ENCODE measurements at regions not wholly inside any gene's neighbourhood (a gene's known extent, or its start where the extent isn't known, plus 50 kb on each side); places are given as distances from the start of the nearest gene placed in this dataset.

- no peak overlapping the region for H3K4me2 ChIP-seq
- H3K4me3 ChIP-seq (ENCODE audit: low read depth in 2 of 2, low read length in 1 of 2), result no peak overlapping the region
- H3K27ac ChIP-seq (ENCODE audit: low read depth in 2 of 2, low read length in 1 of 2), result no peak overlapping the region
- H4K20me1 ChIP-seq (ENCODE audit: insufficient read depth), result no peaks in the 10 kb centered on the region
- ChIA-PET CTCF (interaction anchor here (0.9 to 1.4 kb wide), 4 partner anchors 9 to 15 kb away, joined by 3 to 5 read pairs (median 4); no protein-coding TSS in a partner anchor), POLR2A (no interaction called here)
- no peaks in the 10 kb centered on the region for H3K36me3 ChIP-seq (replicated peaks in 1 of 2; ENCODE audit: control insufficient read depth in 1 of 2, insufficient read depth in 2 of 2, low read length in 1 of 2)
- no peak overlapping the region for H2AFZ ChIP-seq (ENCODE audit: low read depth)
- TF ChIP-seq MAX (IDR thresholded peaks at IDR 0.05; ENCODE audit: low read depth) (no peak), RAD21 (IDR thresholded peaks at IDR 0.05; ENCODE audit: low read length) (no peak; the same call in 1 of the 2 replicates), RFX5 (IDR thresholded peaks at IDR 0.05; ENCODE audit: low read length) (no peak)
- H3K9me3 ChIP-seq, result no peaks in the 10 kb centered on the region
- DNase-seq, result no peak
- no peaks in the 10 kb centered on the region for H3F3A ChIP-seq (replicated peaks; ENCODE audit: insufficient read depth)
- no peaks in the 10 kb centered on the region for H3K27me3 ChIP-seq (ENCODE audit: insufficient read depth)
- no peaks in the 10 kb centered on the region; a peak in 1 of 4 replicates for H3K4me1 ChIP-seq (ENCODE audit: control insufficient read depth in 1 of 2, insufficient read depth in 2 of 2, low read depth in 1 of 2, low read length in 1 of 2)
- WGBS (ENCODE audit: low lambda C conversion rate), result 73% methylated on average over 3 of the region's 3 CpGs
- H3K9me2 ChIP-seq, result no peaks in the 10 kb centered on the region
- H3K79me2 ChIP-seq (ENCODE audit: insufficient read depth), result no peaks in the 10 kb centered on the region
- no peak overlapping the region for H3K9ac ChIP-seq
These were observed 445.0 kb downstream of the XIRP2 start for GRCh38 chr2:167333245-167333644.

- no peak overlapping the region for H3K4me3 ChIP-seq (ENCODE audit: low read depth in 2 of 2, low read length in 1 of 2)
- no peak overlapping the region for H2AFZ ChIP-seq (ENCODE audit: low read depth)
- no peaks in the 10 kb centered on the region for H3K27me3 ChIP-seq (ENCODE audit: insufficient read depth)
- H3K4me2 ChIP-seq, result no peak overlapping the region
- no peaks in the 10 kb centered on the region; a peak in 1 of 4 replicates for H3K4me1 ChIP-seq (ENCODE audit: control insufficient read depth in 1 of 2, insufficient read depth in 2 of 2, low read depth in 1 of 2, low read length in 1 of 2)
- 93% methylated on average over 2 of the region's 2 CpGs for WGBS (ENCODE audit: low lambda C conversion rate)
- no peaks in the 10 kb centered on the region for H3F3A ChIP-seq (replicated peaks; ENCODE audit: insufficient read depth)
- no peaks in the 10 kb centered on the region for H3K9me2 ChIP-seq
- no peak for TF ChIP-seq POLR2AphosphoS5 (IDR thresholded peaks at IDR 0.05; ENCODE audit: low read depth, low read length)
- TF ChIP-seq CTCF (IDR thresholded peaks at IDR 0.05), result no peak
- no peak for TF ChIP-seq MAX (IDR thresholded peaks at IDR 0.05; ENCODE audit: low read depth)
- TF ChIP-seq EP300 (IDR thresholded peaks at IDR 0.05; ENCODE audit: borderline replicate concordance in 1 of 2, low read depth in 1 of 2, low read length in 1 of 2), result no peak
- TF ChIP-seq USF1 (IDR thresholded peaks at IDR 0.05; ENCODE audit: borderline replicate concordance, low read depth), result no peak
- no peak for TF ChIP-seq ELF1 (IDR thresholded peaks at IDR 0.05)
- TF ChIP-seq NFIC (IDR thresholded peaks at IDR 0.05; ENCODE audit: borderline replicate concordance), result no peak
- TF ChIP-seq FOXJ3 (CRISPR knock-in tag; IDR thresholded peaks at IDR 0.05), result no peak
- TF ChIP-seq JUND (IDR thresholded peaks at IDR 0.05), result no peak
- TF ChIP-seq RFX5 (IDR thresholded peaks at IDR 0.05; ENCODE audit: low read length), result no peak
- no peak for TF ChIP-seq IRF3 (IDR thresholded peaks at IDR 0.05; ENCODE audit: low read depth, low read length)
- TF ChIP-seq GABPA (IDR thresholded peaks at IDR 0.05; ENCODE audit: low read depth), result no peak
- TF ChIP-seq TEAD4 (IDR thresholded peaks at IDR 0.05; ENCODE audit: borderline replicate concordance, insufficient read depth), result no peak
- TF ChIP-seq ZBTB33 (IDR thresholded peaks at IDR 0.05; ENCODE audit: borderline replicate concordance, low read depth), result no peak
- no peak for TF ChIP-seq FOXM1 (IDR thresholded peaks at IDR 0.05; ENCODE audit: low read depth)
- no peak for TF ChIP-seq RXRA (IDR thresholded peaks at IDR 0.05; ENCODE audit: borderline replicate concordance, low read depth)
- no peak for TF ChIP-seq TCF12 (IDR thresholded peaks at IDR 0.05)
- TF ChIP-seq SIN3A (IDR thresholded peaks at IDR 0.05; ENCODE audit: borderline replicate concordance, low read depth, low read length), result no peak
- TF ChIP-seq RAD21 (IDR thresholded peaks at IDR 0.05; ENCODE audit: low read length), result no peak
- no peak for TF ChIP-seq MEF2A (IDR thresholded peaks at IDR 0.05; ENCODE audit: borderline replicate concordance, low read depth)
- POLR2A ChIA-PET, result no interaction called here
- no peak for DNase-seq
- CTCF ChIA-PET, result interaction anchor here (0.9 to 1.4 kb wide), 5 partner anchors 8 to 41 kb away, joined by 3 to 5 read pairs (median 4); no protein-coding TSS in a partner anchor
- H4K20me1 ChIP-seq (ENCODE audit: insufficient read depth), result no peaks in the 10 kb centered on the region
- no peaks in the 10 kb centered on the region for H3K9me3 ChIP-seq
- H3K36me3 ChIP-seq (replicated peaks in 1 of 2; ENCODE audit: control insufficient read depth in 1 of 2, insufficient read depth in 2 of 2, low read length in 1 of 2), result no peaks in the 10 kb centered on the region
- H3K79me2 ChIP-seq (ENCODE audit: insufficient read depth), result no peaks in the 10 kb centered on the region
- H3K27ac ChIP-seq (ENCODE audit: low read depth in 2 of 2, low read length in 1 of 2), result no peak overlapping the region
- no peak overlapping the region for H3K9ac ChIP-seq
These were observed 444.1 kb downstream of the XIRP2 start for GRCh38 chr2:167332358-167332757.

Data from SK-N-SH (cell line).